SK-N-SH (cell line): ENCODE measurements at regions not wholly inside any gene's neighbourhood (a gene's known extent, or its start where the extent isn't known, plus 50 kb on each side); places are given as distances from the start of the nearest gene placed in this dataset.
A peak's percentile ranks its signal among the peaks of the same experiment; 100 is the strongest.

Experiments used
- CTCF ChIA-PET: fragments of 300-600, 350-600 bp; formaldehyde crosslinking; extraction: SDS; loops from one replicate; lab custom pipeline; 2021; lab: Yijun Ruan, JAX
- POLR2A ChIA-PET: fragments of 350-600 bp; sonication (Branson Sonifier 250); formaldehyde crosslinking; extraction: SDS; loops from one replicate; lab custom pipeline; 2020; ENCODE audit warnings: antibody characterized with exemption, inconsistent platforms; lab: Yijun Ruan, JAX
- DNase-seq: peaks from one replicate; pipeline ENCODE4 v3.0.0; 2012
- H2AFZ ChIP-seq: fragments of 200-600 bp; sonication (generic); 2 replicates; pipeline ENCODE4 v1.8.1; 2016; ENCODE audit warnings: antibody characterized with exemption, mild to moderate bottlenecking, low read depth
- H3F3A ChIP-seq: fragments of 200-600 bp; sonication (generic); replicated peaks from 2 replicates; pipeline ENCODE3; 2016; ENCODE audit warnings: antibody characterized with exemption, mild to moderate bottlenecking; ENCODE audit not compliant: insufficient read depth
- H3K27ac ChIP-seq, 2 experiments: fragments of 200-500 bp in 1 of 2; fragments of 200-600 bp in 1 of 2; sonication (Bioruptor generic) in 1 of 2; sonication (generic), shearing (Covaris generic) in 1 of 2; 2 replicates each; pipeline versions ENCODE4 v1.5.1 to v1.6.1; 2014 to 2016; ENCODE audit warnings: low read depth in 2 of 2, inconsistent platforms in 1 of 2, low read length in 1 of 2, mild to moderate bottlenecking in 1 of 2, mixed read lengths in 1 of 2
- H3K27me3 ChIP-seq: fragments of 200-600 bp; sonication (generic), shearing (Covaris generic); 2 replicates; pipeline ENCODE4 v1.6.1; 2016; ENCODE audit warnings: mixed run types; ENCODE audit not compliant: insufficient read depth
- H3K36me3 ChIP-seq, 2 experiments: fragments of 200-500 bp in 1 of 2; fragments of 200-600 bp in 1 of 2; sonication (Bioruptor generic) in 1 of 2; sonication (generic) in 1 of 2; replicated peaks in 1 of 2; 2 replicates each; pipeline versions ENCODE3 to v1.5.1; 2014 to 2016; ENCODE audit warnings: low read length in 1 of 2, mild to moderate bottlenecking in 1 of 2; ENCODE audit not compliant: insufficient read depth in 2 of 2, control insufficient read depth in 1 of 2
- H3K4me1 ChIP-seq, 2 experiments: fragments of 200-500 bp in 1 of 2; fragments of 200-600 bp in 1 of 2; sonication (Bioruptor generic) in 1 of 2; sonication (generic), shearing (Covaris generic) in 1 of 2; 2 replicates each; pipeline versions ENCODE4 v1.5.1 to v1.6.1; 2014 to 2016; ENCODE audit warnings: low read depth in 1 of 2, low read length in 1 of 2, mixed run types in 1 of 2; ENCODE audit not compliant: insufficient read depth in 2 of 2, control insufficient read depth in 1 of 2
- H3K4me2 ChIP-seq: fragments of 200-600 bp; sonication (generic), shearing (Covaris generic); 2 replicates; pipeline ENCODE4 v1.6.1; 2017; ENCODE audit warnings: mixed run types
- H3K4me3 ChIP-seq, 2 experiments: fragments of 200-500 bp in 1 of 2; fragments of 200-600 bp in 1 of 2; sonication (Bioruptor generic) in 1 of 2; sonication (generic), shearing (Covaris generic) in 1 of 2; 2 replicates each; pipeline versions ENCODE4 v1.5.1 to v1.8.1; 2014 to 2016; ENCODE audit warnings: low read depth in 2 of 2, inconsistent platforms in 1 of 2, low read length in 1 of 2, mild to moderate bottlenecking in 1 of 2, mixed read lengths in 1 of 2, moderate library complexity in 1 of 2
- H3K79me2 ChIP-seq: fragments of 200-600 bp; sonication (generic); 2 replicates; pipeline ENCODE4 v1.8.1; 2017; ENCODE audit warnings: mild to moderate bottlenecking; ENCODE audit not compliant: insufficient read depth
- H3K9ac ChIP-seq: fragments of 200-600 bp; sonication (generic); 2 replicates; pipeline ENCODE4 v1.6.1; 2017; ENCODE audit warnings: mixed run types
- H3K9me2 ChIP-seq: fragments of 200-600 bp; sonication (generic); 2 replicates; pipeline ENCODE4 v1.6.1; 2017; ENCODE audit warnings: mixed run types
- H3K9me3 ChIP-seq: fragments of 200-600 bp; sonication (generic); 2 replicates; pipeline ENCODE4 v1.6.1; 2017; ENCODE audit warnings: mixed run types, mild to moderate bottlenecking, moderate library complexity
- H4K20me1 ChIP-seq: fragments of 200-600 bp; sonication (generic); 2 replicates; pipeline ENCODE4 v1.6.1; 2017; ENCODE audit warnings: mild to moderate bottlenecking, mixed run types; ENCODE audit not compliant: insufficient read depth
- ELF1 ChIP-seq: IDR thresholded peaks from 2 replicates; pipeline ENCODE4 v1.4.0; 2012
- FOSL2 ChIP-seq: IDR thresholded peaks from 2 replicates; pipeline ENCODE4 v1.4.0; 2012; ENCODE audit warnings: low read depth, mild to moderate bottlenecking, moderate library complexity, borderline replicate concordance
- FOXM1 ChIP-seq: IDR thresholded peaks from 2 replicates; pipeline ENCODE4 v1.4.0; 2012; ENCODE audit warnings: low read depth, mild to moderate bottlenecking
- IRF3 ChIP-seq: fragments of 150-350 bp; IDR thresholded peaks from 2 replicates; pipeline ENCODE4 v1.6.1; 2016; ENCODE audit warnings: mild to moderate bottlenecking, low read depth, low read length
- NRF1 ChIP-seq: IDR thresholded peaks from 2 replicates; pipeline ENCODE4 v1.6.1; 2012; ENCODE audit warnings: low read depth, mild to moderate bottlenecking, low read length
- POLR2AphosphoS5 ChIP-seq: IDR thresholded peaks from 2 replicates; pipeline ENCODE4 v1.6.1; 2012; ENCODE audit warnings: low read depth, low read length
- SIN3A ChIP-seq: IDR thresholded peaks from 2 replicates; pipeline ENCODE4 v1.6.1; 2012; ENCODE audit warnings: low read depth, mild to moderate bottlenecking, low read length, moderate library complexity, borderline replicate concordance
- TEAD4 ChIP-seq: IDR thresholded peaks from 2 replicates; pipeline ENCODE4 v1.4.0; 2012; ENCODE audit warnings: mild to moderate bottlenecking, borderline replicate concordance; ENCODE audit not compliant: insufficient read depth
- YY1 ChIP-seq: IDR thresholded peaks from 2 replicates; pipeline ENCODE4 v1.4.0; 2012; ENCODE audit warnings: low read depth, mild to moderate bottlenecking
- WGBS: methylation state at CpG from one replicate; pipeline ENCODE4 v1.1.6; 2017; ENCODE audit warnings: low lambda C conversion rate; 5-methylcytosine and 5-hydroxymethylcytosine counted together

GRCh38 chr6:121544691-121545090 lies 109.2 kb downstream of the GJA1 start (continued):
- no peak for TF ChIP-seq IRF3
- TF ChIP-seq TEAD4 = no peak
- TF ChIP-seq POLR2AphosphoS5 = no peak
- no peak for TF ChIP-seq ELF1
- no peak for TF ChIP-seq YY1

- Histone ChIP-seq H3K9ac (no peak overlapping the region), H3K36me3 (no peaks in the 10 kb centered on the region), H3K4me1 (peaks cover 0 to 12% of the 10 kb centered on the region in 2 experiments; a peak in 1 of 4 replicates), H3K27me3 (no peaks in the 10 kb centered on the region), H3F3A (peaks cover 11% of the 10 kb centered on the region), H3K27ac (no peak overlapping the region), H3K9me2 (no peaks in the 10 kb centered on the region), H3K79me2 (no peaks in the 10 kb centered on the region), H3K4me2 (no peak overlapping the region), H3K9me3 (no peaks in the 10 kb centered on the region), H4K20me1 (no peaks in the 10 kb centered on the region), H2AFZ (no peak overlapping the region), H3K4me3 (no peak overlapping the region)
- no peak for TF ChIP-seq FOXM1
- TF ChIP-seq YY1 = no peak
- TF ChIP-seq SIN3A = no peak
- no peak for TF ChIP-seq IRF3
- TF ChIP-seq FOSL2 = no peak
- POLR2A ChIA-PET = no interaction called here
- WGBS = 63% methylated on average over 3 of the region's 3 CpGs
- CTCF ChIA-PET = interaction anchor here (1.4 kb wide), 1 partner anchor 14 kb away, joined by 3 read pairs; no protein-coding TSS in a partner anchor
- DNase-seq = no peak
Observed at GRCh38 chr6:121548131-121548530, 112.7 kb downstream of the GJA1 start.

- Histone ChIP-seq H4K20me1 (no peaks in the 10 kb centered on the region), H3K9ac (no peak overlapping the region; the same call in 1 of the 2 replicates), H3K36me3 (no peaks in the 10 kb centered on the region), H3K27me3 (no peaks in the 10 kb centered on the region), H3K27ac (peak overlapping the region in 1 of 2 experiments; percentile 20; a peak in 2 of 4 replicates), H3K9me3 (no peaks in the 10 kb centered on the region), H3F3A (no peaks in the 10 kb centered on the region), H3K4me2 (no peak overlapping the region), H3K79me2 (no peaks in the 10 kb centered on the region), H3K4me1 (peaks cover 0 to 5% of the 10 kb centered on the region in 2 experiments; a peak in 1 of 4 replicates), H2AFZ (no peak overlapping the region), H3K9me2 (no peaks in the 10 kb centered on the region)
- ChIA-PET CTCF (interaction anchor here (0.8 kb wide), 2 partner anchors 17 to 28 kb away, joined by 3 to 4 read pairs; no protein-coding TSS in a partner anchor), POLR2A (no interaction called here)
- no peak for DNase-seq
- WGBS = 28% methylated on average over 3 of the region's 3 CpGs
- TF ChIP-seq NRF1 (no peak), FOSL2 (peak; percentile 23; the same call in 1 of the 2 replicates)
- TF ChIP-seq, all 33 proteins: peak for 1
- no peak overlapping the region for H3K4me3 ChIP-seq
Observed at GRCh38 chr6:121549736-121550135, 114.3 kb downstream of the GJA1 start.
